Ecto neural progenitor cell (in vitro differentiated cells): ENCODE measurements at regions not wholly inside any gene's neighbourhood (a gene's known extent, or its start where the extent isn't known, plus 50 kb on each side); places are given as distances from the start of the nearest gene placed in this dataset.
"Not testable (repeated sequence)": the region's sequence is repeated elsewhere in the genome, so short reads cannot be mapped to it uniquely, and the experiment has no call there.

Experiments used
- DNase-seq: peaks from one replicate; pipeline ENCODE4 v3.0.0-alpha.2; 2018; ENCODE audit warnings: low spot score

DNA sequence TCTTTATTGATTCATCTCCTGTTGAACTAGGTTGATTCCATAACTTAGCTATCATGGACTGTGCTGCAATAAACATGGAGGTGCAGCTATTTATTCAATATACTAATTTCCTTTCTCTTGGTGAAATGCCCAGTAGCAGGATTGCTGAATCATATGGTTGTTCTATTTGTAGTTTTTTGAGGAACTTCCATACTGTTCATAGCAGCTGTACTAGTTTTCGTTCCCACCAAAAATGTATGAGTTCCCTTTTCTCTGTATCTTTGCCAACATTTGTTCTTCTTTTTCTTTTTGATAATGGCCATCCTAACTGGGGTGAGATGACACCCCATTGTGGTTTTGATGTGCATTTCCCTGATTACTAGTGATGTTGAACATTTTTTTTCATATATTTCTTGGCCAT is 87.2 kb upstream of the NAV2 start:
- no peak for DNase-seq

DNA sequence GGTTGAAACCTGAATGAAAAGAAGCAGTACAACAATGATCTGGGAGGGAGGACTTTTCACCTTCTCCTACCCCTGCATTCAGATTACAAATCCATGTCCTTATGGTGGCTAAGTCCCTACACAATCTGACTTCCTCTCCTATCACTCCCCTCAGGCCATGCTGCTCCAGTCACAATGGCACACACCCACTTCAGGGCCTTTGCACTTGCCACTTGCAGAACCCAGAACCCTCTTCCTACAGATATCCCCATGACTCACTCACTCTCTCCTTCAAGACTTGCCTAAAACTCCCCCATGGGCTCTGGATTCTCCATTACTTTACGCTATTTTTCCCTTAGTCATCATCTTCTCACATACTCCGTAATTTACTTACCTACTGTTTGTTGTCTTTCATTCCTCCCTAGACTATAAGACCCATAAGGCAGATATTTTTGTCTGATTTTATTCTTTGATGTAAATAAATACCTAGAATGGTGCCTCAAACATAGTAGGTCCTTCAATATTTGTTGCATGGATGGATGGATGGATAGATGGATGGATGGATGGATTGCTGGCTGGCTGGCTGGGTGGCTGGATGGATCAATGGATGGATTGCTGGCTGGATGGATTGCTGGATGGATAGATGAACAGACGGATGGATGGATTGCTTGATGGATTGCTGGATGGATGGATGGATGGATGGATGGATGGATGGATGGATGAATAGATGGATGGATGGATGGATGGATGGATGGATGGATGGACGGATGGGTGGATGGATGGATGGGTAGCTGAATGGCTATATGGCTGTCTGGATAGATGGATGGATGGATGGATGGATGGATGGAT is 94.7 kb upstream of the NAV2 start:
- no peak for DNase-seq

GRCh38 chr11:19615341-19616183 is 97.1 kb upstream of the NAV2 start:
- DNase-seq, result no peak

DNA sequence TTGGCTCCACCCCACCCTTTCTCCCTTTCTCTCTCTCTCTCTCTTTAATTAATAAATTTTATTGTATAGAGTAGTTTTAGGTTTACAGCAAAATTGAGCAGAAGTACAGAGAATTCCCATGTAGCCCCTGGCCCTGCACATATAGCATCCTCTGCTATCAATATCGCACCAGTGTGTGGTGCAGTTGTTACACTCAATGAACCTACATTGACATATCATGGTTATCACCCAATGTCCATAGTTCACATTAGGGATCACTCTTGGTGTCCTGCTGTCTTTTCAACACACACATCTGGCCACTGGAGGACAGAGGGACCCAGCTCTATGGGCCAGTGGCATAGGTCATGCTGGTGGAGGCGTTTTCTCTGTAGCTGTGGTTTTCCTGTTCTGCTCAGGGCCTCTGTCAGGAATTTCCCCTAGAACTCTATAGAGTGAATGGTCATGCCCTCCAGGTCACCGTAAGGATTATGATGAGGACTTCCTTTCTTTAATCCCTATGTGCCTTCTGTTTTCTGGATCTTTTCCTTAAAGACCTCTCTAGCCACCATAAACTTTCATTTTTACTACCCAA is 98.2 kb upstream of the NAV2 start:
- no peak for DNase-seq

DNA sequence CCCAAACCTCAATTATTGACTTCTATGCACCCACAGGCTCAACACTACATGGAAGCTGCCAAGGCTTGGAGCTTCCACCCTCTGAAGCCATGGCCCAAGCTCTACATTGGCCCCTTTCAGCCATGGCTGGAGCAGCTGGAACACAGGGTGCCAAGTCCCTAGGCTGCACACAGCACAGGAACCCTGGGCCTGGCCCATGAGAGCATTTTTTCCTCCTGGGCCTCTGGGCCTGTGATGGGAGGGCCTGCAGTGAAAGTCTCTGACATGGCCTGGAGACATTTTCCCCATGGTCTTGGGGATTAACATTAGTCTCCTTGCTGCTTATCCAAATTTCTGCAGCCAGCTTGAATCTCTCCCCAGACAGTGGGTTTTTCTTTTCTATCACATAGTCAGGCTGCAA is 100.6 kb upstream of the NAV2 start:
- DNase-seq, result not testable (repeated sequence)

GRCh38 chr11:19607656-19608360 is 104.8 kb upstream of the NAV2 start:
- DNase-seq, result no peak

GRCh38 chr11:19606856-19607655 is 105.6 kb upstream of the NAV2 start:
- no peak for DNase-seq

GRCh38 chr11:19605520-19606371 is 106.9 kb upstream of the NAV2 start:
- no peak for DNase-seq

DNA sequence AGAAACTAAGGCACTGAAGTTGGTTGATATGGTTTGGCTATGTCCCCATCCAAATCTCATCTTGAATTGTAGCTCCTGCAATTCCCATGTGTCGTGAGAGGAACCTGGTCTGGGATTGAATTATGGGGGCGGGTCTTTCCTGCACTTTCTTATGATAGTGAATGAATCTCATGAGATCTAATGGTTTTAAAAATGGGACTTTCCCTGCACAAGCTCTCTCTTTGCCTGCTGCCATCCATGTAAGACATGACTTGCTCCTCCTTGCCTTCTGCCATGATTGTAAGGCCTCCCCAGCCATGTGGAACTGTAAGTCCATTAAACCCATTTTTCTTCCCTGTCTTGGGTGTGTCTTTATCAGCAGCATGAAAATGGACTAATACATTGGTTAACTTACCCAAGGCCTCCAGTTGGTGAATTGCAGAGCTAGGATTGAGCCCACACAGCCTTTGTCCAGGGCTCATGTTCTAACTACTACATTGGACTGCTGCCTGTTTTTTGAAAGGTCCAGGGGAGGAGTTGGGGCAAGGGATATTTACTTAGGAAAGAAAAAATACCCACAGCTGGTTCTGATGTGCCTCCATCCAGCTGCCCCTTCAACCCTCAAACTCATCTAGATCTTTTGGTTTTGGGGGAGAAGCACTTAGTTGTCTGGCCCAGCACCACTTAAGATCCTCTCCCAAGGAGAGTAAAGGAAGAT is 107.8 kb upstream of the NAV2 start:
- DNase-seq, result no peak

- DNase-seq, result no peak
These were observed 108.9 kb upstream of the NAV2 start for GRCh38 chr11:19603771-19604170.

GRCh38 chr11:19602891-19603290 is 109.7 kb upstream of the NAV2 start:
- DNase-seq, result no peak

GRCh38 chr11:19602406-19602805 is 110.2 kb upstream of the NAV2 start:
- no peak for DNase-seq

GRCh38 chr11:19601235-19601634 is 111.4 kb upstream of the NAV2 start:
- DNase-seq, result no peak

DNA sequence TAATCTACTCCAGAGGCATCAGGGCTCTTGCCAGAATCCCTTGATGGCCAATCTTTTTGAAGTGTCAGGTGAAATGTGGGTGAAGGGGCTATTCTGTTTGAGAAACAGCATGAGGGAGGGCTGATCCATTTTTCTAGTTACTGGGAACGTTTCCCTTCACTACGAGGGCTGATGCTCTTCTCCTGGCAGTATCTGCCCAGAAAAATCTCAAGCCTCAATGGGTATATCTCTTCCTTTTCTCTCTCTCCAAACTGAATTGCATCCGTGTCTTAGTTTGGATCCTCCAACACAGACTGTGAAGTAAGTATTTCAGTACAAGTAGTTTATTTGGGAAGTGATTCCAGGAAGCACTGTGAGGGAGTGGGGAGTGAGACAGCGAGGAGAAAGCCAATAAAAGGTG is 113.0 kb upstream of the NAV2 start:
- no peak for DNase-seq

DNA sequence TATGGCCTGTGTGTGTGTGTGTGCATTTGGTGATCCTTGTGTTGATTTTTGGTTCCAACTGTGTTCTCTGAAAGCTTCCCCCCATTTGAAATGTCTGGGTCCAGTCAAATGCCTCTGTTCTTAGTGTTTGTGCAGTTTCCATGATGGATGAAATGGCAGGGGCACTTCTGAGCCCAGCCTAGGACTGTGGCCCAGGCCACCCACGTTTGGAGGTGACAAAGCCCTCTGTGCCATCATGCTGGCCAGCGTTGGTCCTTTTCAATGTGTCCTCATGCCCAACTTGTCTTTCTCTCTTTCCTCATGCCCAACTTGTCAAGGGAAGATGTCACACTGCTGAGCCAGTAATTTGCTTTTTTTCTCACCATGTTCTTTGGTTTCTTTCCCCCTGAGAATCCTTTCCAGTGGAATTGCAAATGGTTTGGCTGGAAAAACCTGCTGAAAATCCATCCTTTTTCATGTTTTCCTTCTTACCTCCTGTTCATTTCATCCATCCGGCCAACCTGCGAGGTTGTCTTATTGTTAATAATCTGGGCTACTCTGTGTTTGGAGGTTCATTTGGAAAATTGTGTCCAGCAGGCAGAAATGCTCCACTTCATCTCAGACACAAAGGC is 113.7 kb upstream of the NAV2 start:
- no peak for DNase-seq

DNA sequence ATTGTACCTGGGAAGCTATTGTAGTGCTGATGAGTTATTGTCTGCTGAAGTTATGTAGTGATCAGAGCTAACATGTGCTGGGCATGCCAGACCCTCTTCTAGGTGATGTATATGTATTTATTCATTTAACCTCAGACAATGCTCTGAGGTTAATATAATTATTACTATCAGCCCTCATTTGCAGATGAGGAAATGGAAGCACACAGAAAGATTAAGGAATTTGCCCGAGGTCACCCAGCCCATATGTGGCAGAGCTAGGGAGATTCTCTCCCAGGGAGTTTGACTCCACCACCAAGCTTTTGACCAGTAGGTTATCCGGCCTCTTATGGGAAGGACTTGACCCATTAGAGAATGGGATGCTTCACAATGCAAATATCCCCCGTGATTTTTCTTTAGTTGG is 114.2 kb upstream of the NAV2 start:
- DNase-seq, result no peak

GRCh38 chr11:19597876-19598275 is 114.8 kb upstream of the NAV2 start:
- DNase-seq, result no peak

DNA sequence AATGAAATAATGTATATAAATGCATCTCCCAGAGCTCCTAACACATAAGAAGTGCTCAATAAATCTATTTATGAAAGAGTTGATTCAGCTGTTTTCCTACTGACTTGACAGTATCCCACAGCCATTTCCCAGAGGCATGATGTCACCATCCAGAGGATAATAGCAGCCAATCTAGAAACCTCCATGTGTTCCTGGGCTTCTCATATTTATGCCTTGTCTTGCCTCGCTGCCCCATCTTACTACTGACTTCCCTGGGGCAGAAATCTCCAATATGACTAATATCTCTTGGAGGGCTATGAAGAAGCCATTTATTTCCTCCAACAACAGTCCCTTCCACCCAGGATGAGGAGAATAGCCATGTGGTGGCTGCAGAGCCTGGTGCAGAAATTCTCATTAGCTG is 115.4 kb upstream of the NAV2 start:
- DNase-seq, result no peak
